HG03457 (cell line): ENCODE measurements at regions not wholly inside any gene's neighbourhood (a gene's known extent, or its start where the extent isn't known, plus 50 kb on each side); places are given as distances from the start of the nearest gene placed in this dataset.

ENCODE experiments used
- ATAC-seq: cut with Tn5 transposase; IDR thresholded peaks from one replicate; pipeline ENCODE4 v1.9.1; 2021; ENCODE audit warnings: moderate number of reproducible peaks; ENCODE audit not compliant: unreplicated experiment

- ATAC-seq = no peak
These were observed 133.7 kb downstream of the NMUR2 start for GRCh38 chr5:152271420-152271819.

GRCh38 chr5:152270096-152270495 is 135.0 kb downstream of the NMUR2 start:
- no peak for ATAC-seq

GRCh38 chr5:152269533-152269932 is 135.5 kb downstream of the NMUR2 start:
- ATAC-seq = no peak

GRCh38 chr5:152264645-152265254 is 140.3 kb downstream of the NMUR2 start:
- no peak for ATAC-seq

- no peak for ATAC-seq
These were observed 142.4 kb downstream of the NMUR2 start for GRCh38 chr5:152262667-152263066.

- ATAC-seq = no peak
These were observed 144.1 kb downstream of the NMUR2 start for GRCh38 chr5:152260940-152261339.

- no peak for ATAC-seq
These were observed 145.4 kb downstream of the NMUR2 start for GRCh38 chr5:152259702-152260101.

- ATAC-seq = no peak
These were observed 148.5 kb downstream of the NMUR2 start for GRCh38 chr5:152256580-152256979.

GRCh38 chr5:152255411-152255810 is 149.7 kb downstream of the NMUR2 start:
- ATAC-seq = no peak

- ATAC-seq = no peak
These were observed 157.2 kb downstream of the NMUR2 start for GRCh38 chr5:152247850-152248385.

- no peak for ATAC-seq
These were observed 158.7 kb downstream of the NMUR2 start for GRCh38 chr5:152246401-152246800.

GRCh38 chr5:152237531-152237930 is 167.5 kb downstream of the NMUR2 start:
- ATAC-seq = no peak

- ATAC-seq = no peak
These were observed 178.9 kb downstream of the NMUR2 start for GRCh38 chr5:152226191-152226590.

- no peak for ATAC-seq
These were observed 183.1 kb downstream of the NMUR2 start for GRCh38 chr5:152221721-152222629.

- ATAC-seq = no peak
These were observed 186.4 kb downstream of the NMUR2 start for GRCh38 chr5:152218694-152219093.

GRCh38 chr5:152205804-152206203 is 199.3 kb downstream of the NMUR2 start:
- no peak for ATAC-seq

GRCh38 chr5:152202321-152202720 is 202.8 kb downstream of the NMUR2 start:
- no peak for ATAC-seq

GRCh38 chr5:152193391-152194107 is 211.5 kb downstream of the NMUR2 start:
- no peak for ATAC-seq

GRCh38 chr5:152188251-152188650 is 216.8 kb downstream of the NMUR2 start:
- ATAC-seq = no peak

GRCh38 chr5:152187668-152188067 is 217.4 kb downstream of the NMUR2 start:
- no peak for ATAC-seq

- ATAC-seq = no peak
These were observed 219.4 kb downstream of the NMUR2 start for GRCh38 chr5:152185547-152186245.
